Fibroblast of skin of left biceps (primary cell): ENCODE measurements at regions not wholly inside any gene's neighbourhood (a gene's known extent, or its start where the extent isn't known, plus 50 kb on each side); places are given as distances from the start of the nearest gene placed in this dataset.
A peak's percentile ranks its signal among the peaks of the same experiment; 100 is the strongest.

ENCODE experiments used
- DNase-seq, 2 experiments: peaks; one replicate each; pipeline ENCODE4 v3.0.0-alpha.2; 2013; ENCODE audit warnings: low read depth in 2 of 2

- DNase-seq, result no peak
Observed at GRCh38 chr6:110538416-110539160, 62.2 kb upstream of the SLC22A16 start.

- DNase-seq, result peak; percentile 78 to 82
Observed at GRCh38 chr6:110537208-110538123, 61.1 kb upstream of the SLC22A16 start.

GRCh38 chr6:110534731-110535492 lies 58.5 kb upstream of the SLC22A16 start:
- no peak for DNase-seq

GRCh38 chr6:110532431-110532830 lies 56.0 kb upstream of the SLC22A16 start:
- no peak for DNase-seq

- no peak for DNase-seq
Observed at GRCh38 chr6:110530671-110531070, 54.3 kb upstream of the SLC22A16 start.

GRCh38 chr6:110529907-110530306 lies 53.5 kb upstream of the SLC22A16 start:
- DNase-seq, result no peak

GRCh38 chr6:110529355-110529754 lies 52.9 kb upstream of the SLC22A16 start:
- DNase-seq, result no peak

- DNase-seq, result no peak
Observed at GRCh38 chr6:110528930-110529325, 52.5 kb upstream of the SLC22A16 start.

- peak; percentile 66 to 76 for DNase-seq
Observed at GRCh38 chr6:110528101-110528929, 51.9 kb upstream of the SLC22A16 start.

GRCh38 chr6:110527516-110527915 lies 51.1 kb upstream of the SLC22A16 start:
- DNase-seq, result no peak

- no peak for DNase-seq
Observed at GRCh38 chr6:110526726-110527125, 50.3 kb upstream of the SLC22A16 start.
